ENCODE measurements at regions not wholly inside any gene's neighbourhood (a gene's known extent, or its start where the extent isn't known, plus 50 kb on each side); places are given as distances from the start of the nearest gene placed in this dataset.

DNA sequence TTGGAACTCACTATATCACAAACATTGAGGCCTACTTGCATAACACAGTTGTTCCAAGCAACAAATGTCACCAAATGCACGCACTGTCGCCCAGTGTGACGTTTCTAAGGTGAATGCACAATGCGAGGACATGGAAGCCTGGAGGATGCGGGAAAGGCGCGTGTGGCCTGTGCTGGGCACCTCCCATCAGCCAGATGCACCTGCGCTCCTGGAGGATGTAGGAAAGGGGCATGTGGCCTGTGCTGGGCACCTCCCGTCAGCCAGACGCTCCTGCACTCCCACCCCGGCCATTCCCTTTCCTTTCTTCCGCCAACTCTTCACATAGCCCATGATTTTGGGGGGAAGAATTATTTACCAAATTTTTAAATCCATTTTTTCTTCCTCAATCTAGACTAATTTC is 202.4 kb upstream of the SOX1 start:
- TF ChIP-seq CHD2 (IDR thresholded peaks at IDR 0.05; ENCODE audit: low read length, partially characterized antibody), result no peak
- TF ChIP-seq, protein P1, sequence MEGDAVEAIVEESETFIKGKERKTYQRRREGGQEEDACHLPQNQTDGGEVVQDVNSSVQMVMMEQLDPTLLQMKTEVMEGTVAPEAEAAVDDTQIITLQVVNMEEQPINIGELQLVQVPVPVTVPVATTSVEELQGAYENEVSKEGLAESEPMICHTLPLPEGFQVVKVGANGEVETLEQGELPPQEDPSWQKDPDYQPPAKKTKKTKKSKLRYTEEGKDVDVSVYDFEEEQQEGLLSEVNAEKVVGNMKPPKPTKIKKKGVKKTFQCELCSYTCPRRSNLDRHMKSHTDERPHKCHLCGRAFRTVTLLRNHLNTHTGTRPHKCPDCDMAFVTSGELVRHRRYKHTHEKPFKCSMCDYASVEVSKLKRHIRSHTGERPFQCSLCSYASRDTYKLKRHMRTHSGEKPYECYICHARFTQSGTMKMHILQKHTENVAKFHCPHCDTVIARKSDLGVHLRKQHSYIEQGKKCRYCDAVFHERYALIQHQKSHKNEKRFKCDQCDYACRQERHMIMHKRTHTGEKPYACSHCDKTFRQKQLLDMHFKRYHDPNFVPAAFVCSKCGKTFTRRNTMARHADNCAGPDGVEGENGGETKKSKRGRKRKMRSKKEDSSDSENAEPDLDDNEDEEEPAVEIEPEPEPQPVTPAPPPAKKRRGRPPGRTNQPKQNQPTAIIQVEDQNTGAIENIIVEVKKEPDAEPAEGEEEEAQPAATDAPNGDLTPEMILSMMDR (IDR thresholded peaks at IDR 0.05), result no peak

Data from SK-N-SH (cell line).